HEK293T (cell line): ENCODE measurements at regions not wholly inside any gene's neighbourhood (a gene's known extent, or its start where the extent isn't known, plus 50 kb on each side); places are given as distances from the start of the nearest gene placed in this dataset.

Experiments used
- ELF4 ChIP-seq: fragments of 450-650 bp; IDR thresholded peaks from 2 replicates; pipeline ENCODE4 v1.6.1; 2017; ENCODE audit warnings: antibody characterized with exemption
- FOXA1 ChIP-seq: fragments of 450-650 bp; IDR thresholded peaks from 2 replicates; pipeline ENCODE4 v1.6.1; 2016; ENCODE audit warnings: mild to moderate bottlenecking
- FOXM1 ChIP-seq: fragments of 450-650 bp; IDR thresholded peaks from 2 replicates; pipeline ENCODE4 v1.6.1; 2017; ENCODE audit warnings: mild to moderate bottlenecking, borderline replicate concordance
- LEF1 ChIP-seq: fragments of 450-650 bp; IDR thresholded peaks from 2 replicates; pipeline ENCODE4 v1.6.1; 2017; ENCODE audit warnings: mild to moderate bottlenecking, borderline replicate concordance
- NFRKB ChIP-seq: fragments of 450-650 bp; IDR thresholded peaks from 2 replicates; pipeline ENCODE4 v1.6.1; 2016; ENCODE audit warnings: mild to moderate bottlenecking, moderate library complexity
- SP1 ChIP-seq: fragments of 450-650 bp; IDR thresholded peaks from 2 replicates; pipeline ENCODE4 v1.6.1; 2017
- SUZ12 ChIP-seq: fragments of 450-650 bp; IDR thresholded peaks from 2 replicates; pipeline ENCODE4 v1.6.1; 2016; ENCODE audit warnings: mild to moderate bottlenecking
- TARDBP ChIP-seq: fragments of 450-650 bp; IDR thresholded peaks from 2 replicates; pipeline ENCODE4 v1.6.1; 2016
- ZNF384 ChIP-seq: fragments of 450-650 bp; IDR thresholded peaks from 2 replicates; pipeline ENCODE4 v1.6.1; 2016

DNA sequence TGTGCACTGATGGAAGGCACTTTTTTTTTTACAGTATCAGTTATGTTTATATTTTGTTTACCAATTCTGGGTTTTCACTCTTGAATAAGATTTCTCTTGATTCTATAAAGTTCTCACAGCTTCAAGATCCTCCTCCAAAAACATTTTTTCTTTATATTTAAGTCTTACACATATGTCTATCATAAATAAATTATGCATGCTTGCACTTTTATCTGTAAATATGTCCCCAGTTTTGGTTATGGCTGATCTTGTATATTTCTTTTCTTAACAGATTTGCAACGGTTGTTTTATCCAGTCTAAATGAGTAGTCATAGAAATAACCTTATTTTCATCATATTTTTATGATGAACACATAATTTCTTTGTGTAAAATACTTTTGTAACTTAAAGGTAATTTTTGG, 1456.5 kb downstream of the MRPL39 start:
- no peak for TF ChIP-seq SUZ12
- TF ChIP-seq ELF4 = no peak
- no peak for TF ChIP-seq FOXM1
- no peak for TF ChIP-seq NFRKB
- no peak for TF ChIP-seq SP1
- no peak for TF ChIP-seq LEF1
- no peak for TF ChIP-seq TARDBP
- no peak for TF ChIP-seq ZNF384
- no peak for TF ChIP-seq FOXA1
